ENCODE measurements at regions not wholly inside any gene's neighbourhood (a gene's known extent, or its start where the extent isn't known, plus 50 kb on each side); places are given as distances from the start of the nearest gene placed in this dataset.
"Not testable (repeated sequence)": the region's sequence is repeated elsewhere in the genome, so short reads cannot be mapped to it uniquely, and the experiment has no call there.

GRCh38 chr6:115618256-115618655 lies 442.4 kb downstream of the FRK start:
- no peak for DNase-seq

- DNase-seq: no peak
Measured at GRCh38 chr6:115617031-115617430, 443.7 kb downstream of the FRK start.

- no peak for DNase-seq
Measured at GRCh38 chr6:115613488-115613887, 447.2 kb downstream of the FRK start.

DNA sequence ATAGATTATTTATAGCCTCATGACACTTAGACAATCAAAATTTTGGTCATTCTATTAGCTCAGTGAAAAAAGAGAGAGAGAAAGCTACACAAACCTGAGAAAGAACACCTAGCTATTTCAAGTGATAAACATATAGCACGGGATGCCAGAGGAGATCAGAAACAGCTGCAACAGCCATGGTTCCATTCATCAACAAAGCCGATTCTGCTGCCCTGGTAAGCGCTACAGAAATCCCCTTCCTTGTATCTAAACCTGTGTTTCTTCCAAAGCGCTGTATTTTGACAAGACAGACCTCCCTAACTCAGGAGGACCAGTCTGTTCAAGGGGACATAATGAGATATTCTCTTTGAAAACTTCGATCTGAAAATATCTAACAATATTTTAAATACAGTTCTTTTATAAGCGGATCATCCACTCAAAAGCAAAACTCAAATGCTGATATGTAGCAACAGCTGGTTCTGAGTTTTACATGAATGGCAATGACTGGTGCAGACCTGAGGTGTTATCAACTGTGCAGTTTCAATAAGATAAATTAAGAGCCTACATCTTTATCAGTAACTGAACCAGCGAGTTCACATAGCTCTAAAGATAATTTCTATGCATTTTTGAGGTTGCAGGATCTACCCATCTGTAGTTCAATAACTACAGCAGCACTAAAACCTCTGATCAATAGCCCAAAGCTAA lies 447.8 kb downstream of the FRK start:
- DNase-seq: no peak

DNA sequence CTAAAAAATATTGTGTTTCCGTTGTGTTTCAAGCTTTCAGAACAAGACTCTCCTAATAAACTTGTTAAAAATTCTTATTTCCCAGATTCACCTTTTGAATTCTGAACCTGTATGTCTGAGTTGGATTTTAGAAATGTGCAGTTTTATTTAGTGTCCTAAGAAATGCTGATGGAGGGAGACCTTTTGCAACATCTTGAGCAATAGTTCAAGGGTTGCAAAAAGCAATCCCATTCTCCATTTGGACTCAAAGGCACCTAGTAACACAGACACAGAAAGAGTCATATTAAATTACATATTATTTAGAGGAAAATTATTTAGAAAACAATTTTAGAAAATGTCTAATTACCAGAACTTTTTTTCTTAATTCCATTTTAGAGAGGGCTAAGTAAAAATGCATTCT lies 448.5 kb downstream of the FRK start:
- no peak for DNase-seq

DNA sequence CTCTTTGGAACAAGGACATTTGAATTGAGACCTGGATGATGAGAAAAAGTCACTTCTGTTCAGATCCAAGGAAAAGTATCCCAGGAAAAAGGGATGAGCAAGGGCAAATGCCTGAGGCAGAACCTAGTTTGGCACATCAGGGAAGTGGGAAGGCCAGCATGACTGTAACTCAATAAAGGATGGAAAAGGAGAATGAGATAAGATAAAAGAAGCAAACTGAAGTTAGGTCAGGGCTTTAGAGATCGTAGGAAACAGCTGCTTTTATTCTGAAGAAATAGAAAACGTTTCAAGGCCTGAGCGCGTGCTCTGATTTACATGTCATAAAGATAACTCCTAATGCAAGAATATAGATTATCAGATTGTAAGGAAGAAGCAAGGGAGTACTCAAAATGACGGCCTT lies 450.0 kb downstream of the FRK start:
- DNase-seq: no peak

- DNase-seq: no peak
Measured at GRCh38 chr6:115609111-115609510, 451.6 kb downstream of the FRK start.

- no peak for DNase-seq
Measured at GRCh38 chr6:115602466-115602865, 458.2 kb downstream of the FRK start.

DNA sequence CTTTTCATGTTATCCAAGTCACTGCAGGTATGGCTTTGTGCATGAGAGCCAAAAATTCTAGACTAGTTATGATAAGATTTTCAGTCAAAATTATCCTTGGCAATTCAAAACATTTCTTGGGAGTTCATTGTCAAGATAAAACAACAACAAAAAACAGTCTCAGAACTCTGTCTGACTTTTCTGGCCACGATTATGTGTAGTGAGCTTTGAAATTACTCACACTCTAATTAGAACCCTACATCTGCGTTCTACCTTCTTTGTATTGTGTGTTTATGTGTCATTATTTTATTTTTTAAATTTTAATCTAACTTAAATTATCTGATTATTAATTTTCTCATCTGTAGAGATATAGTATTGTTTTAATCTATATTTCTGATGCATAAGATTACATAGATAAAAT lies 459.2 kb downstream of the FRK start:
- no peak for DNase-seq

GRCh38 chr6:115601064-115601463 lies 459.6 kb downstream of the FRK start:
- DNase-seq: no peak

DNA sequence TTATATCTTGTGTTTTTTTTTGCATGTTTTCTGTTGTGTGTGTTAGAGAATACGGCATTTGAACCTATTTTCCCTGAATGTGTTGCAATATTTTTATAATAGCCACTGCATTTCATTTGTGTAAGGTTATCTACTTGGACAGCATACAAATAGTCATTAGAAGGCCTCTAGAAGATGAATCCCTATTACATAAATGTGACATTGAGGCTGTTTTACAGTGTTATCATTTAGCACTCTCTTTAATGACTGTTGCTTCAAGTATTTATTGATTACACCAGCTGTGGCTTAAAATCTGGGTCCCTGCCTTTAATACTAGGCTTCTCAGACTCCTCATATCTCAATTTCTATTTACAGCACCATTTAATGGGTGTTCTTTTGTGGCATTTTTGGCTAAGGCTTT lies 465.8 kb downstream of the FRK start:
- no peak for DNase-seq

- no peak for DNase-seq
Measured at GRCh38 chr6:115592025-115592424, 468.7 kb downstream of the FRK start.

DNA sequence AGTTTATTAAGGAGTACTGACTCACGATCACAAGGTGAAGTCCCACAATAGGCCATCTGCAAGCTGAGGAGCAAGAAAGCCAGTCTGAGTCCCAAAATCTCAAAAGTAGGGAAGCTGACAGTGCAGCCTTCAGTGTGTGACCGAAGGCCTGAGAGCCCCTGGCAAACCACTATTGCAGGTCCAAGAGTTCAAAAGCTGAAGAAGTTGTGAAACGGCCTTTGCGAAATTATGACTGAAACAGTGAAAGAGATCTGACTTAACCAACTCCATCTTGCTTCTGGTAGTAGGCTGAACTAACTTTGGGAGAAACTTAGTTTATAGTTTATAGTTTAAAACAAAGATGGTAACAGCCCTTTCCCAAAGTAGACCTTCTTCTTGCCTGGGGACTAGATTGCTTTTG lies 471.6 kb downstream of the FRK start:
- not testable (repeated sequence) for DNase-seq

GRCh38 chr6:115583290-115583689 lies 477.4 kb downstream of the FRK start:
- DNase-seq: no peak

- no peak for DNase-seq
Measured at GRCh38 chr6:115582386-115582785, 478.3 kb downstream of the FRK start.

- not testable (repeated sequence) for DNase-seq
Measured at GRCh38 chr6:115579565-115579964, 481.1 kb downstream of the FRK start.

GRCh38 chr6:115577270-115577669 lies 483.4 kb downstream of the FRK start:
- DNase-seq: no peak

- DNase-seq: no peak
Measured at GRCh38 chr6:115575285-115575684, 485.4 kb downstream of the FRK start.

- no peak for DNase-seq
Measured at GRCh38 chr6:115573861-115574260, 486.8 kb downstream of the FRK start.

- no peak for DNase-seq
Measured at GRCh38 chr6:115570331-115570730, 490.4 kb downstream of the FRK start.

DNA sequence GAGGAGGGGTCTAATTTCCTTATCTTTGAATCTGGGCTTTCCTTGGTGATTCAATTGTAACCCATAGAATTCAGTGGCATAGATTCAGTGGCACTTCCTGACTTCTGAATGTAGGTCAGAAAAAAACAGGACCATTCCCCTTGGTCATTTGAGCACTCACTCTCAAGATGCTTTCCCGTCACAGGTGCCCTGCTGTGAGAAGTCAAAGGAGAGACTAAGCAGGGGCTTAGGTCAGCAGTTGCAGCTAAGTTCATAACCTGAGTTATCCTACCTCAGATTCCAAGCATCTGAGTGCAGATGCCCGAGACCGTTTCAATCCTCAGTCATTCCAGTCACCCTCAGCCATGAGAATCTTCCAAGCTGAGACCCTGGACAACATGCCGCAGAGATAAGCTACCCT lies 506.6 kb downstream of the FRK start:
- no peak for DNase-seq

DNA sequence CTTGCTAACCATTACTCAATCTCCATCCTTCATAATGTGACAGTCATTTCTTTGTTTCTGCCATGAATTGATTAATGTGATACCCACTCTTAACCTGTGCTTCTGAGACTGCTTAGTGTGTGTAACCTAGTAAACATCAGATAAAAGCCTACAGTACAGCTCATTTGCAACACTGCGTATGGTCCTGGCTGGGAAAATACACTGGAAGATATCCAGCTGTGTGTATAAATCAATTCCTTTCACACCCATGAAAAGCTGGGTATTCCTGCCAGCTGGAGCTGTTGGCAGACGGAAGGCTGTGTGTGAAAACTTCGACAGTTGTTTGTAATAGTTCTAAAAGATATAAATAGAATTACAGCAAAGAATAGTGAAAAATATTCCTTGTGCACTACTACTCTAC lies 509.2 kb downstream of the FRK start:
- peak; percentile 1 for DNase-seq

DNA sequence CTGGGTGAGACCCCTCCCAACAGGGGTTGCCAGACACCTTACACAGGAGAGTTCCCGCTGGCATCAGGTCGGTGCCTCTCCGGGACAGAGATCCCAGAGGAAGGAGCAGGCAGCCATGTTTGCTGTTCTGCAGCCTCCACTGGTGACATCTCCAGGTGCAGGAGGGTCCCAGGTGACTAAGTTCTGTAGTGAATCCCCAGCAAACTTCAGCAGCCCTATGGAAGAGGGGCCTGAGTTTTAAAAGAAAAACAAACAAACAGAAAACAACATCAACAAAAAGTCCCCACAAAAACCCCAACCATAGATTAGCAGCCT lies 515.1 kb downstream of the FRK start:
- DNase-seq: no peak

DNA sequence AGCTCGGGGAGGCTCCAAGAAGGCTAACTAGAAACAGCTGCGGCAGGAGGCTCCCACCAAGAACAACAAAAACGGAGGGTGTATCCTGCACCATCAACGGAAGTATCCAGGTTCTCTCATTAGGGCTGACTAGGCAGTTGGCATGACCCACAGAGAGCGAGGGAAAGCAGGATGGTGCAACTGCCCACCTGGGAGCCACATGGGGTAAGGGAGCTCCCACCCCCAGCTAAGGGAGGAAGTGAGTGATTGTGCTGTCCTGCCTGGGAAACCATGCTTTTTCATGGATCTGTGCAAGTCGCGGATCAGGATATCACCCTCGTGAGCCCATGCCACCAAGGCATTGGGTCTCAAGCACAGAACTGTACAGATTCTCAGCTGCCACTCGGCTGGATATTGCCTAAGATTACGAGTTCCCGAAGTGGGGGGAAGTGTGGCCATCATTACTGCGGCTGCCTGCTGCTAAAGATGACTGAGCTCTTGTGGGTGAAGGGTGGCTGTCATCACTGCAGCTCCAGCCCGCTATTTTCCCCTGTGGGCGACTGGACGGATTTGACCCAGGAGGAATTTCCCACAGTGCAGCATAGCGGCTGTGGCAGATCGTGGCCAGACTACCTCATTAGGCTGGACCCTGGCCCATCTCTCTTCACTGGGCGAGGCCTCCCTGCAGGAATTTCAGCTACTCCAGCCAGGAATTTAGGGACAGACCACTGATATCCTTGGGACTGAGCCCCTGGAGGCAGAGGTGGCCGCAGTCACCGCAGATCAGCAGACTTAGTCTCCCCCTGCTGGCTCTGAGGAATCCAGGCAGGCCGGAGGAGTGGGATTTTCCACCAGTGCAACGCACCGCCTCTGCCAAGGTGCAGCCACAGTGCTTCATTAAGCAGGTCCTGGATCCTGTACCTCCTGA lies 515.7 kb downstream of the FRK start:
- DNase-seq: no peak
